GM18519 (cell line): ENCODE measurements at regions not wholly inside any gene's neighbourhood (a gene's known extent, or its start where the extent isn't known, plus 50 kb on each side); places are given as distances from the start of the nearest gene placed in this dataset.
"Not testable (repeated sequence)": the region's sequence is repeated elsewhere in the genome, so short reads cannot be mapped to it uniquely, and the experiment has no call there.

Source experiments
- ATAC-seq: cut with Tn5 transposase; IDR thresholded peaks from one replicate; pipeline ENCODE4 v1.9.1; 2021; ENCODE audit warnings: mild to moderate bottlenecking, moderate library complexity; ENCODE audit not compliant: unreplicated experiment, low FRiP score

DNA sequence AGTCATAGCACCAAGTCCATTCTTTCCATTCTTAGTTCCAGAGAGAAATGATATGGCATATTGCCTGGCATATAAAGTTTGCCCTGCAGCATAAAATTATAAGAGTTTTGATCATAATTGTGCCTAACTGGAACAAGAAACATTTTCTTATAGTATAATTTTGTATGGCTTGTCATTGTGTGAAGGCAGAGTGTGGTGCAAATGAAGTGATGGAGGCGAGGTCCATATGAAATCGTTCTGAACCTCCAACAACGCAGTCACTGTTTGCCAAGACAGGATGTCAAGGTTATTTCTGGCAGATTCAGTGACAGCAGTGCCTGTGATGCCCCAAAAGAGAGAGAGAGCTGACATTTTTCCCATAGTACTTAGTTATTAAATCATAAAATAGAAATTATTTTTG is 584.0 kb downstream of the ADGRL2 start:
- ATAC-seq = no peak

DNA sequence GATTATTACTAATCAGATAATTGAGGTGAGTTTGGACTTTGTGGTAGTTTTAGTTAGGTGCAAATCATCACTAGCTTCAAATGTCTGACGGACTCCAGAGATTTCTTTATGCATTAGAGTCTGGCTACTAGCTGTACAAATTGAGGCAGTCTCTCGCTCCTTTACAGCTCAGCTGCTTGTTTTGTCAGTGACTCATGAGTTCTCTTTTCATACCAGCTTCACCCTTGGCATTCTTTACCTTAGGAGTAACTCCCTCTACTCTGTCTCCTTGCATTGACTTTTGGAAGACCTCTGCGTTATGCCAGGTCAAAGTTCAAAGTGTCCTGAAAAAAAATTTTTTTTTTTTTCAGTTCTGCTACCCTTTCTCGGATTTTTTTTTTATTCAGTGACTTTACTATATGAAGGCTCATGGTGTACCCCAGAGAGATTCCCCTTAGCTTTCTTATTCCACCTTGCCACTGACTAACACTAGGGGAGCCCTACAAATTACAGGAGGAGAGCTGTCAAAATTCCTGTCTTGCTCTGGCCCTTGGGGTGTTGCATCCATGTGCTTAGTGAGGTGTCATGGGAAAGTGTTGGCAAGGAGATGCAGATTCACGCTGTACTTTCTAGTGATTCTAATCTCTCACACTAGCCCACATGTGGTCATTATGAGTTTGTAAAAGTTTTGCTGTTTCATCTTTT is 576.6 kb downstream of the ADGRL2 start:
- ATAC-seq = no peak

GRCh38 chr1:82373710-82374109 is 573.0 kb downstream of the ADGRL2 start:
- ATAC-seq = no peak

DNA sequence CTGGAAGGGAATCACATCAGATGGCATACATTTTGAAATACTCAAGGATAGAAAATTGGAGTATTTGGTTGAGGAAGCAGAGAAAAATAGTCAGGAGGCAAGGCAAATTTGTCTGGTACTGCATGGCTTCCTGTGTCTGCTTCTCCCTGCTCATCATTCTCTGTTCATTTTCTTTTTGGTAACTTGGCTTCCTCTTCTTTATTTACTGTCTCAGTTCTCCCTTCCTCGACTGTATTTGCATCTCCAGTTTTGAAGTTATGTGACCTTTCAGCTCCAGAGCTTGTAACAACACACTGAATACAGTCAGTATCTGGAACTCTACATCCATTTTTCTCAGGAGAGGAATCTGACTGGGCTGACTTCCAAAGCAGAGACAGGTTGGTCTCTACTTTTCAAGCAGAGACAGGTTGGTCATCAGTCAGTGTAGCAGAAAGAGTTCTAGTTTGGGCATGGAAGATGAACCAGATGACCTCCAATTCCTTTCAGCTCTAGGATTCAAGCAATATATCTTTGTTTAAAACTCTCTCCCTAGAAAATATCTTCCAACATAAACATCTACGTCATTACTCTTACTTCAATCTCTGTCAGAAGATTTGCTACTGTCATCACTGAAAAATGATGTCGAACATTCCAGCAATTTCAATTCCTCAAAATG is 571.2 kb downstream of the ADGRL2 start:
- no peak for ATAC-seq

DNA sequence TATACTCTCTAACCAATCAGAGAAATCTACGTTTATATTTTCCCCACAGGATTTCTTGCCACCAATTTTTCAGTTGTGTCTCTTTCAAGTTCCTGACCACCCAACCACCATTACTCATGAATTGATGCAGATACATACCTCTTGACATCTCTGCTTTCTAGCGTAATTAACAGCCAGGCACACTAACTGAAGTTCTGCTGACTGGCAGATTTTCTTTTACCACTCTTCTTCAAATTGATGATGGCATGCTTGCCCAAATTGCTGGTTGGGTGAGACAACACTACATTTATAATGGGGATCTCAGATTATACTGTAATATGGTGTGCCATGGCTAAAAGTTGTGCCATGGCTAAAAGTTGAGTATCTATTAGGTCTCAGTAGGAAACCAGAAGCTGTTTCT is 566.7 kb downstream of the ADGRL2 start:
- no peak for ATAC-seq

GRCh38 chr1:82366689-82367088 is 566.0 kb downstream of the ADGRL2 start:
- no peak for ATAC-seq

- ATAC-seq = not testable (repeated sequence)
Observed at GRCh38 chr1:82359541-82359940, 558.8 kb downstream of the ADGRL2 start.

GRCh38 chr1:82358706-82359105 is 558.0 kb downstream of the ADGRL2 start:
- ATAC-seq = not testable (repeated sequence)

DNA sequence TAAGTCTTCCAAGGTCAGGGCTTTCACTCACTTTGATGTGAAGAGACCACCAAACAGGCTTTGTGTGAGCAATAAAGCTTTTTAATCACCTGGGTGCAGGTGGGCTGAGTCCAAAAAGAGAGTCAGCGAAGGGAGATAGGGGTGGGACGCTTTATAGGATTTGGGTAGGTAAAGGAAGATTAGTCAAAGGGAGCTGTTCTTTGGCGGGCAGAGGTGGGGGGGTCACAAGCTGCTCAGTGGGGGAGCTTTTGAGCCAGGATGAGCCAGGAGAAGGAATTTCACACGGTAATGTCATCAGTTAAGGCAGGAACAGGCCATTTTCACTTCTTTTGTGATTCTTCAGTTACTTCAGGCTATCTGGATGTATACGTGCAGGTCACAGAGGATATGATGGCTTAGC is 553.8 kb downstream of the ADGRL2 start:
- ATAC-seq = not testable (repeated sequence)

DNA sequence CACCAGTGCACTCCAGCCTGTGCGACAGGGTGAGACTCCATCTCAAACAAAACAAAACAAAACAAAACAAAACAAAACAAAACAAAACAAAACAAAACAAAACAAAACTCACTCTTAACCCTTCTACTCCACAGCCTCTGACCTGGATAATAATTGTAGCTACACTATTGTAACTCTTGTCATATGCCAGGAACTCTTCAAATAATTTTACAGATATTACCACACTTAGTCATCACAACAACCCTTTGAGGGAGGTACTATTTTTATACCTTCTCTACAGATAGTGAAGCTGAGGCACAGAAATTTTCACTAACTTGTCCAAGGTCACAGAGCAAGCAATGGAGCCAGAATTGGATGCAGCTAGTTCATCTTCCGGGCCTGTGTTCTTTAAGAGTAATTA is 547.8 kb downstream of the ADGRL2 start:
- no peak for ATAC-seq

DNA sequence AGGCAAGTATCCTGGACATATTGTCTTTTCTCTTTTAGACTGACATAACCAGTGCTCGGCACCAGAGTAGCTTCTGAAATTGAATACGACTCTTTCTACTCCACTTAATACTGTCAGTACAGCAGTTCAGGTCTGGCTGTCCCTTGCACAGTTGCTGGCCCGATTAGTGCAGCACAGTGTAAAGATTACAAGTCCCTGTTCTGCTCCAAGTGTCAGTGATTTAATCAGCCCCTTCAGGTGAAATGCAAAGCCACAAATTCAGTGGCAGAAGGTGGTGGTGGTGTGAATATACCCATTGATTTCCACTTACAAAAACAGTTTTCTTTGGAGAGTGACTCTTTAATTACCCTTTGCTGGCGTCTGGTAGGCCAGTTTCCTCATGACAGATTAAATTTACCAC is 545.4 kb downstream of the ADGRL2 start:
- no peak for ATAC-seq

- no peak for ATAC-seq
Observed at GRCh38 chr1:82343381-82343780, 542.6 kb downstream of the ADGRL2 start.

GRCh38 chr1:82337635-82338034 is 536.9 kb downstream of the ADGRL2 start:
- ATAC-seq = no peak

GRCh38 chr1:82330330-82330729 is 529.6 kb downstream of the ADGRL2 start:
- ATAC-seq = no peak

GRCh38 chr1:82329226-82329625 is 528.5 kb downstream of the ADGRL2 start:
- ATAC-seq = no peak

DNA sequence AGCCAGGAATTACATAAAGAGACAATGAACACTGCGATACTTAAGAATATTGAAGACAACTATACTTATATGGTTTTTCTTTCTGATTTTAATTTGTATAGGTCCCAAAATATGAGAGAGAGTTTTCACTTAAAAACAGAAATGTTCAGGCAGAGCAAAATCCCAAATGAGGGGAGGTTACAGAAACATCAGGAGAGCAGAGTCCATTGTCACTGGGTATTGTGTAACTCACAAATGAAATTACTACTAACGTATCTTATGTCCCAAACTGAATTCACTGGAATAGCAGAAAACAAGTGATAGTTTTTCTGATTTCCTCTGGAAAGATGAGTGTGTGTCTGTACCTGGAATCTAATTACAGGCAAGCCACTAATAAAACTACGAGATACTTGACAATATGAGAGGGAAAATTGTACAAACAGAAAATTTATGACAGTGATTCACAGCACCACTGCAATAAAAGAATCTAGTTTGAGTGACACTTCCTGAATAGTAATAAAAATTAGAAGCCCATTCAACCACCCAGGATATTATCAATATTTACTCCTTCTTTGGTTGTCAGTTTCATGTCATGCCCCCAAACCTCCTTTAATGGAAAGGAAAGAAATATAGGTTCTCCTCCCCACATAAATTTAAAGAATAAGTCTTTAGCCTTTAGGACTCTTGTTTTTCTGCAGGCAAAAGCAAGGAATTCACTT is 522.6 kb downstream of the ADGRL2 start:
- no peak for ATAC-seq

GRCh38 chr1:82321794-82322193 is 521.1 kb downstream of the ADGRL2 start:
- no peak for ATAC-seq

- ATAC-seq = no peak
Observed at GRCh38 chr1:82319546-82319945, 518.8 kb downstream of the ADGRL2 start.

GRCh38 chr1:82318921-82319320 is 518.2 kb downstream of the ADGRL2 start:
- no peak for ATAC-seq

DNA sequence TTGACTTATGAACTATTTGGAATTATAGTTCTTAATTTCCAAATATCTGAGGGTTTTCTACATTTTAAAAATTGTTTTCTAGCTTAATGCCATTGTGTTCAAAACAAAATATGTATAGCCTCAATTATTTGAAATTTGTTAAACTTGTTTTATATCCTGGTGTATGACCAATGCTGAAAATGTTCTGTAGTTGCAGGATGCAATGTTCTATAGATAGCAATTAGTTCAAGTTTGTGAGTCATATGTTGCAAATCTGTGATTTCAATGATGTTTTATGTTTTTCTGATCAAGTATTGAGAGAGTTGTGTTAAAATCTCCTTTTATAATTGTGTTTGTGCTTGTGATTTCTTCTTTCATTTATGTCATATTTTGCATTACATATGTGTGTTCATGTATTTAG is 517.5 kb downstream of the ADGRL2 start:
- ATAC-seq = no peak

DNA sequence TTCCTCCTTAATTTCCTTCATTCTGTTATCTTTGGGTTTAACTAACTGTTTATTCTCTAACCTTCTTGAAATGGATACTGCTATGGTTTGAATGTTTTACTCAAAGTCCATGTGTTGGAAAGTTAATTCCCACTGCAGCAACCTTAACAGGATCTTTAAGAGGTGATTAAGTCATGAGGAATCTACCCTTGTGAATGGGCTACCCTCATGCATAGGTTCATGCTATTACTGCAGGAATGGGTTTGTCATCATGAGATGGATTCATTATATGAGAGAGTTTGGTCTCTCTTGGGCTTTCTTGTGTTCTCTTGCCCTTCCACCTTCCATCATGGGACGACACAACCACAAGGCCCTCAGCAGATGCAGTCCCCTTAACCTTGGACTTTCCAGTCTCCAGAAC is 516.9 kb downstream of the ADGRL2 start:
- no peak for ATAC-seq

DNA sequence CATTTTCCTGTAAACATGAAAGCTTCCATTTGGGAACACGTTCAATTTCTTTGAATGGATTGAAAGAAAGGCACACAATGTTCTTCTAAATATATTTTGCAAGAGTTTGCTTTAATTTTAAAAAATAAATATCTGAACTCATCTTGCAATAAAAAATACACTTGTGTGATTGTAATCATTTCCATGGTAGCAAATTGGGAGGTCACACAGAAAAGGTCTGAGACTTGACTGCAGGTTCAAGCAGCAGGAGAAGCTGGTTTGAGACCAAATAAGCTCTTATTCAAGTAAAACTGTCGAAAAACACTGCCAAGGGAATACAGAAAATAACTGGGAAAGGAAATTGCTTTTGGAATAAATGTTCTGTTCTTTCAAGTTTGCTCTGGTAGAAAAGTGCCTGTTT is 498.9 kb downstream of the ADGRL2 start:
- ATAC-seq = no peak
